Loucy (cell line): ENCODE measurements at regions not wholly inside any gene's neighbourhood (a gene's known extent, or its start where the extent isn't known, plus 50 kb on each side); places are given as distances from the start of the nearest gene placed in this dataset.

Source experiments
- CTCF ChIP-seq: fragments of 200-600 bp; sonication (generic); conservative IDR thresholded peaks from 2 replicates; pipeline ENCODE4 v1.5.1; 2014; ENCODE audit warnings: mild to moderate bottlenecking, antibody characterized with exemption, low read length
- EZH2phosphoT487 ChIP-seq: fragments of 200-600 bp; IDR thresholded peaks from 2 replicates; pipeline ENCODE4 v1.6.1; 2018; ENCODE audit warnings: antibody characterized with exemption, mild to moderate bottlenecking, moderate library complexity, borderline replicate concordance

- TF ChIP-seq CTCF (no peak), EZH2phosphoT487 (no peak)
These were observed 1247.9 kb upstream of the MAP3K7 start for GRCh38 chr6:91834813-91835212.
